HUES48 (cell line): ENCODE measurements at regions not wholly inside any gene's neighbourhood (a gene's known extent, or its start where the extent isn't known, plus 50 kb on each side); places are given as distances from the start of the nearest gene placed in this dataset.

Experiments
- H3K27ac ChIP-seq: one replicate; pipeline ENCODE4 v1.7.0; 2013; ENCODE audit warnings: low read depth, low read length, inconsistent platforms
- H3K27me3 ChIP-seq: 2 replicates; pipeline ENCODE4 v1.6.1; 2013; ENCODE audit warnings: mild to moderate bottlenecking, low read length; ENCODE audit not compliant: control insufficient read depth, insufficient read depth
- H3K36me3 ChIP-seq: 2 replicates; pipeline ENCODE4 v1.6.1; 2013; ENCODE audit warnings: low read length; ENCODE audit not compliant: control insufficient read depth, insufficient read depth
- H3K4me1 ChIP-seq: 2 replicates; pipeline ENCODE4 v1.6.1; 2013; ENCODE audit warnings: mild to moderate bottlenecking, low read length; ENCODE audit not compliant: control insufficient read depth, insufficient read depth
- H3K4me3 ChIP-seq: 2 replicates; pipeline ENCODE4 v1.5.1; 2013; ENCODE audit warnings: mild to moderate bottlenecking, low read depth, low read length
- H3K9ac ChIP-seq: 2 replicates; pipeline ENCODE4 v1.6.1; 2013; ENCODE audit warnings: mild to moderate bottlenecking, low read depth, low read length, moderate library complexity
- H3K9me3 ChIP-seq: 2 replicates; pipeline ENCODE4 v1.6.1; 2013; ENCODE audit warnings: low read length; ENCODE audit not compliant: control insufficient read depth, insufficient read depth

GRCh38 chr6:112480553-112480952 is 133.4 kb downstream of the RFPL4B start:
- H3K9me3 ChIP-seq, result no peaks in the 10 kb centered on the region
- H3K36me3 ChIP-seq, result no peaks in the 10 kb centered on the region
- H3K27me3 ChIP-seq, result no peaks in the 10 kb centered on the region
- no peaks in the 10 kb centered on the region; the same call in 1 of the 2 replicates for H3K4me1 ChIP-seq
- no peak overlapping the region for H3K27ac ChIP-seq
- H3K9ac ChIP-seq, result no peak overlapping the region
- no peak overlapping the region for H3K4me3 ChIP-seq

- no peaks in the 10 kb centered on the region for H3K36me3 ChIP-seq
- H3K4me3 ChIP-seq, result no peak overlapping the region
- no peak overlapping the region for H3K27ac ChIP-seq
- no peaks in the 10 kb centered on the region for H3K9me3 ChIP-seq
- no peaks in the 10 kb centered on the region for H3K27me3 ChIP-seq
- H3K9ac ChIP-seq, result no peak overlapping the region
- H3K4me1 ChIP-seq, result no peaks in the 10 kb centered on the region; the same call in 1 of the 2 replicates
Measured at GRCh38 chr6:112481211-112481610, 134.1 kb downstream of the RFPL4B start.

GRCh38 chr6:112482373-112482772 is 135.2 kb downstream of the RFPL4B start:
- Histone ChIP-seq H3K9me3 (no peaks in the 10 kb centered on the region), H3K4me1 (no peaks in the 10 kb centered on the region; the same call in 1 of the 2 replicates)

GRCh38 chr6:112485120-112485826 is 138.1 kb downstream of the RFPL4B start:
- Histone ChIP-seq H3K36me3 (no peaks in the 10 kb centered on the region), H3K9me3 (no peaks in the 10 kb centered on the region), H3K9ac (no peak overlapping the region), H3K4me1 (no peaks in the 10 kb centered on the region; the same call in 1 of the 2 replicates), H3K27ac (no peak overlapping the region), H3K27me3 (no peaks in the 10 kb centered on the region), H3K4me3 (no peak overlapping the region)

More at GRCh38 chr6:112482373-112482772, 135.2 kb downstream of the RFPL4B start:
- no peak overlapping the region for H3K9ac ChIP-seq
- no peaks in the 10 kb centered on the region for H3K27me3 ChIP-seq
- no peak overlapping the region for H3K27ac ChIP-seq
- H3K36me3 ChIP-seq, result no peaks in the 10 kb centered on the region
- H3K4me3 ChIP-seq, result no peak overlapping the region

GRCh38 chr6:112485827-112486212 is 138.7 kb downstream of the RFPL4B start:
- H3K36me3 ChIP-seq, result no peaks in the 10 kb centered on the region
- H3K4me3 ChIP-seq, result no peak overlapping the region
- H3K9ac ChIP-seq, result no peak overlapping the region
- no peak overlapping the region for H3K27ac ChIP-seq
- H3K27me3 ChIP-seq, result no peaks in the 10 kb centered on the region
- no peaks in the 10 kb centered on the region; the same call in 1 of the 2 replicates for H3K4me1 ChIP-seq
- H3K9me3 ChIP-seq, result no peaks in the 10 kb centered on the region

- Histone ChIP-seq H3K4me1 (no peaks in the 10 kb centered on the region; the same call in 1 of the 2 replicates), H3K27ac (no peak overlapping the region), H3K9ac (no peak overlapping the region), H3K27me3 (no peaks in the 10 kb centered on the region), H3K9me3 (no peaks in the 10 kb centered on the region), H3K36me3 (no peaks in the 10 kb centered on the region), H3K4me3 (no peak overlapping the region)
Measured at GRCh38 chr6:112486454-112486853, 139.3 kb downstream of the RFPL4B start.

GRCh38 chr6:112488238-112488637 is 141.1 kb downstream of the RFPL4B start:
- no peaks in the 10 kb centered on the region for H3K9me3 ChIP-seq
- no peak overlapping the region for H3K27ac ChIP-seq
- no peaks in the 10 kb centered on the region for H3K36me3 ChIP-seq
- H3K4me1 ChIP-seq, result no peaks in the 10 kb centered on the region; the same call in 1 of the 2 replicates
- H3K27me3 ChIP-seq, result no peaks in the 10 kb centered on the region
- no peak overlapping the region for H3K4me3 ChIP-seq
- no peak overlapping the region for H3K9ac ChIP-seq

- H3K27ac ChIP-seq, result no peak overlapping the region
- H3K9me3 ChIP-seq, result no peaks in the 10 kb centered on the region
- no peak overlapping the region for H3K4me3 ChIP-seq
- H3K27me3 ChIP-seq, result no peaks in the 10 kb centered on the region
- H3K36me3 ChIP-seq, result no peaks in the 10 kb centered on the region
- H3K4me1 ChIP-seq, result peaks cover 24% of the 10 kb centered on the region
- H3K9ac ChIP-seq, result no peak overlapping the region
Measured at GRCh38 chr6:112501705-112502104, 154.6 kb downstream of the RFPL4B start.

GRCh38 chr6:112502351-112503090 is 155.4 kb downstream of the RFPL4B start:
- H3K36me3 ChIP-seq, result no peaks in the 10 kb centered on the region
- no peak overlapping the region for H3K4me3 ChIP-seq
- H3K9ac ChIP-seq, result no peak overlapping the region
- H3K9me3 ChIP-seq, result no peaks in the 10 kb centered on the region
- H3K27ac ChIP-seq, result peak overlapping the region; percentile 76
- H3K27me3 ChIP-seq, result no peaks in the 10 kb centered on the region
- peaks cover 24% of the 10 kb centered on the region for H3K4me1 ChIP-seq

GRCh38 chr6:112503091-112503596 is 156.0 kb downstream of the RFPL4B start:
- Histone ChIP-seq H3K27me3 (no peaks in the 10 kb centered on the region), H3K4me1 (peaks cover 24% of the 10 kb centered on the region), H3K27ac (peak overlapping the region; percentile 76), H3K36me3 (no peaks in the 10 kb centered on the region), H3K9ac (no peak overlapping the region), H3K4me3 (no peak overlapping the region), H3K9me3 (no peaks in the 10 kb centered on the region)

GRCh38 chr6:112504621-112505020 is 157.5 kb downstream of the RFPL4B start:
- Histone ChIP-seq H3K36me3 (no peaks in the 10 kb centered on the region), H3K27ac (peak overlapping the region; percentile 8)

More at GRCh38 chr6:112504621-112505020, 157.5 kb downstream of the RFPL4B start:
- Histone ChIP-seq H3K4me1 (peaks cover 24% of the 10 kb centered on the region), H3K4me3 (no peak overlapping the region), H3K9me3 (no peaks in the 10 kb centered on the region), H3K27me3 (no peaks in the 10 kb centered on the region), H3K9ac (no peak overlapping the region)
